ENCODE measurements at regions not wholly inside any gene's neighbourhood (a gene's known extent, or its start where the extent isn't known, plus 50 kb on each side); places are given as distances from the start of the nearest gene placed in this dataset.
A peak's percentile ranks its signal among the peaks of the same experiment; 100 is the strongest.
"Not testable (repeated sequence)": the region's sequence is repeated elsewhere in the genome, so short reads cannot be mapped to it uniquely, and the experiment has no call there.

DNA sequence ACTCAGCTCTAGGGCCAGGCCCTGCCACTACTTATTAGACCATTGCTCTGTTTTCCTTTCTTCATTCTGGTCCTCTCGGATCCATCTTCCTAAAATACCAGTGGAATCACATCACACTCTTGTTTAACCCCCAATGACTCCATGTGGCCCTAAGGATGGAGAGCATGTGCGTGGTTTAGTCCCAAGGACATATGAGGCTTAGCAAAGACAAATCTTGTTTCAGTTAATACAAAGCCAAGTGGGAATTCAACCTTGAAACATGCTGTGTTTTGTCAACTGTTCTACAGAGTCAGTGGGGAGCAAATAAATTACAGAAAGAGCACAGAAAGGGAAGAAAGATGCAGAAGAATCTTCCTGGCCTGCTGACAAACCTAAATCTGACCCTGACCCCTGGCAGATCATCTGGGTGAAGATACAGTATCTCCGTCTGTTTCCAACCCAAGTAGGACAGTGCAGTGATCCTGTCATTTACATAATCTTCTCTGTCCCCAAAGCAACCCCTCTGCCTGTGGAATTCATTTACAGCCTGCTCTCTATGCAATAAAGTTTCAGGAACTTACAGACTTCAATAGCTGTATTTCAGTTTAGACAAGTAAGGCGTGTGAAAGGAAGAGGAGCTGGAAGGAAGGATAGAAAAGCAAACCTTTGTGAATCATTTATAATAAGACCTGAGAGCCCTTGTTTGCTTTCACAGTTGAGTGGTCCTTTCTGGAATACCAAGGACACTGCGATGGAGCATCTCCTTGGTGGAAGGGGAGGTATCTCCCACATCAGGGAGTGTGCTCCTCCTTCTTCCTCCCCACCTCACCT lies 144.0 kb downstream of the THBS2 start:
- no peaks in the 10 kb centered on the region for H3K9me3 Mint-ChIP-seq
- ATAC-seq (replicated peaks) (no peak), DNase-seq (no peak)
- H3K27me3 Mint-ChIP-seq: peaks cover 0 to 20% of the 10 kb centered on the region in 2 donors
- H3K4me1 Mint-ChIP-seq (ENCODE audit: low read depth in 2 of 2): peaks cover 0 to 4% of the 10 kb centered on the region in 2 donors
- H3K4me3 Mint-ChIP-seq: no peak overlapping the region
- H3K27ac Mint-ChIP-seq: no peak overlapping the region
- H3K36me3 Mint-ChIP-seq (ENCODE audit: insufficient read depth): no peaks in the 10 kb centered on the region

GRCh38 chr6:169108753-169109152 lies 144.9 kb downstream of the THBS2 start:
- no peak for DNase-seq
- Mint-ChIP-seq H3K36me3 (ENCODE audit: insufficient read depth) (no peaks in the 10 kb centered on the region), H3K4me3 (no peak overlapping the region), H3K9me3 (no peaks in the 10 kb centered on the region), H3K4me1 (ENCODE audit: low read depth in 2 of 2) (peaks cover 0 to 4% of the 10 kb centered on the region in 2 donors), H3K27ac (no peak overlapping the region), H3K27me3 (peaks cover 0 to 20% of the 10 kb centered on the region in 2 donors)
- ATAC-seq (replicated peaks): no peak

- no peak for DNase-seq
- Mint-ChIP-seq H3K4me1 (ENCODE audit: low read depth in 2 of 2) (no peaks in the 10 kb centered on the region), H3K9me3 (no peaks in the 10 kb centered on the region), H3K36me3 (ENCODE audit: insufficient read depth) (no peaks in the 10 kb centered on the region), H3K27ac (no peak overlapping the region), H3K27me3 (peaks cover 0 to 13% of the 10 kb centered on the region in 2 donors), H3K4me3 (no peak overlapping the region)
- no peak for ATAC-seq (replicated peaks)
Observed at GRCh38 chr6:169106176-169106575, 147.5 kb downstream of the THBS2 start.

- Mint-ChIP-seq H3K4me1 (ENCODE audit: low read depth in 2 of 2) (no peaks in the 10 kb centered on the region), H3K9me3 (no peaks in the 10 kb centered on the region), H3K36me3 (ENCODE audit: insufficient read depth) (peaks cover 6% of the 10 kb centered on the region), H3K4me3 (no peak overlapping the region), H3K27me3 (peaks cover 18 to 41% of the 10 kb centered on the region in 2 donors), H3K27ac (no peak overlapping the region)
- ATAC-seq (replicated peaks) (no peak), DNase-seq (no peak)
Observed at GRCh38 chr6:169101981-169102380, 151.7 kb downstream of the THBS2 start.

- H3K4me1 Mint-ChIP-seq (ENCODE audit: low read depth in 2 of 2): no peaks in the 10 kb centered on the region
- no peaks in the 10 kb centered on the region for H3K9me3 Mint-ChIP-seq
- ATAC-seq (replicated peaks) (no peak), DNase-seq (no peak)
- H3K27ac Mint-ChIP-seq: no peak overlapping the region
- peaks cover 18 to 42% of the 10 kb centered on the region in 2 donors for H3K27me3 Mint-ChIP-seq
- H3K4me3 Mint-ChIP-seq: no peak overlapping the region
- H3K36me3 Mint-ChIP-seq (ENCODE audit: insufficient read depth): peaks cover 6% of the 10 kb centered on the region
Observed at GRCh38 chr6:169101036-169101805, 152.4 kb downstream of the THBS2 start.

DNA sequence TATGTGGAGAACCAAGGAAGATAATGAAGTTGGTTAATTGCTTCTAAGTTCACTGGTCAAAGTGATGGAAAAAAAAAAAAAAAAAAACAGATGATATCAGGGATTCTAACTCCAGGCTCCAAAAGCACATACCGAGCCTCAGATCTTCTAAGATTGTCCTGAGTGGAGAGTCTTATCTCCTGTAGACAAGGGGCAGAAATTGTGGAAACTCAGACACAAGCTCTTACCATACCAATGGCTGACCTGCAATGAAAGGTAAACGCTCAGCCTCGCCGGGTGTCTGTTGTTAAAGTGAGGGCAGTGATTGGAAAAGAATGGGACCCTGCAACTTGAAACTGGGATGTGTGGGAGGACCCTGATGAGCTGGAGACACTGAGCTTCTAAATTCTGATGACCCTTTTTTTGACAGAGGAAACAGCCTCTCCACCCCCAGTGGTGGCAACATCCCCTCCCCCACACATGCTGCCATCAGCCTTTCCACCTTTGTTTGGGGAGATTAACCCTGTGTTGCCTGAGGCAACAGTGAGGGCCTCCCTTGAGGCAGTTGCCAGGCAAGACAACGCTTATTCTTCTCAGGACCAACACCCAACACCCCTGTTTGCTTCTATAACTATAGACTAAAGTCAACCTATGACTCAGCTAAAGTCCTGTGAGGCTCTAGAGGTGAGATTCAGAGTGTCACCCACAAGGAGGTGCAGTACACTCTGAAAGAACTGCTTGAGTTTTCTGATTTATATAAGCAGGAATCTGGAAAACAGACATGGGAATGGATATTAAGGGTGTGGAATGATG lies 154.0 kb downstream of the THBS2 start:
- Mint-ChIP-seq H3K4me3 (no peak overlapping the region), H3K4me1 (ENCODE audit: low read depth in 2 of 2) (no peaks in the 10 kb centered on the region), H3K27ac (no peak overlapping the region), H3K36me3 (ENCODE audit: insufficient read depth) (peaks cover 6% of the 10 kb centered on the region), H3K27me3 (peaks cover 30 to 56% of the 10 kb centered on the region in 2 donors), H3K9me3 (no peaks in the 10 kb centered on the region)
- DNase-seq: no peak
- ATAC-seq (replicated peaks): no peak

DNA sequence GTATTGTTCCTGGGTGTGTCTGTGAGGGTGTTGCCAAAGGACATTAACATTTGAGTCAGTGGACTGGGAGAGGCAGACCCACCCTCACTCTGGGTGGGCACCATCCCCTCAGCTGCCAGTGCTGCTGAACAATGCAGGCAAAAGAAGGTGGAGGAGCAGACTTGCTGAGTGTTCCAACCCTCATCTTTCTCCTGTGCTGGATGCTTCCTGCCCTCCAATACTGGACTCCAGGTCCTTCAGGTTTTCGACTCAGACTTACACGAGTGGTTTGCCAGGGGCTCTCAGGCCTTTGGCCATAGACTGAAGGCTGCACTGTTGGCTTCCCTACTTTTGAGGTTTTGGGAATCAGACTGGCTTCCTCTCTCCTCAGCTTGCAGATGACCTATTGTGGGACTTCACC lies 155.0 kb downstream of the THBS2 start:
- not testable (repeated sequence) for ATAC-seq (replicated peaks); H3K36me3 Mint-ChIP-seq (ENCODE audit: insufficient read depth); H3K9me3 Mint-ChIP-seq; DNase-seq; H3K27ac Mint-ChIP-seq; H3K4me3 Mint-ChIP-seq; H3K4me1 Mint-ChIP-seq (ENCODE audit: low read depth in 2 of 2)
- H3K27me3 Mint-ChIP-seq: peaks cover 39 to 66% of the 10 kb centered on the region in 2 donors

DNA sequence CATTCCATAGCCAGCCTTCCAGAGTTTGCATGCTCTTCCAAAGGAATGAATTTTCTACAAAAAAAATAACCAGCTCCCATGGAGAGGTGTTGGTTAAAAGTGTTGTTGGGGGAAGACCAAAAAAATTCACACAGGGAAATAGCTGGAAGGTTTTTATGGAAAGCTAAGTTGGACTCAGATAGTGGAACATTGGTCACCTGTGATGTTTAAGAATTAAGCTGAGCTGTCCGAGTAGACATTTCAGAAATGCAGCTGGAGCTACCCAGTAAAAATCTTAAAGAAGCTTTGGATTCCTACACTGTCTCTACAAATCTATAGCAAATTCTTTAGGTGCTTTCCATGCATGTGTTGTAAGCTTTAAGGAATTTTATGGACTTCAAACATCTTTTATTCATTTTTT lies 155.5 kb downstream of the THBS2 start:
- no peaks in the 10 kb centered on the region for H3K9me3 Mint-ChIP-seq
- H3K27me3 Mint-ChIP-seq: peaks cover 42 to 69% of the 10 kb centered on the region in 2 donors
- H3K4me1 Mint-ChIP-seq (ENCODE audit: low read depth in 2 of 2): no peaks in the 10 kb centered on the region
- DNase-seq: no peak
- H3K4me3 Mint-ChIP-seq: no peak overlapping the region
- peaks cover 6% of the 10 kb centered on the region for H3K36me3 Mint-ChIP-seq (ENCODE audit: insufficient read depth)
- no peak overlapping the region for H3K27ac Mint-ChIP-seq
- ATAC-seq (replicated peaks): no peak

DNA sequence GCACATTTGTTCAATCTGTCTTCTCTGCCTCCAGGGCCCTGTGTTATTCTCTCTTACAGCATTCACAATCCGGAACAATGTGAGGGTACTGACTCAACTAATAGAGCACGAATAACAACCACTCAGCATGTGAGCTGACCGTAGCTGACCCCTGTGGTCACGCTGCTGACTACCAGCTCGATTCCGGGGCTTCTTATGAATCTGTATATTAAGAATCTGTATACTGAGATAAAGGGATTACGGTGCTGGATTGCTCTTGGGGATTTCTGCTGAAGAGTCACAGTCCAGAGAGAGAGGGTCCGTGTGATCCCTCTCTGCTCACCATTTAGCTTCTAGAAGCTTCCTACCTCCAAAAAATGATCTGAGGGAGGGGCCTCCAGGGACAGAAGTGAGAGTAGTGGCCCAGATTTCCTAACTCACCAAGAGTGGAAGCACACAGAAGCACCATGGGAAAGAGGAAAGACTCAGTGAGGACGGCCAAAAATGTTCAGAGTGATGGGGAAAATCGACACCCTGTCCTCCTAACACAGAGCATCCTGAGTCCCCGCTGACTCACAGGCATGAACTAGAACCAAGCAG lies 156.2 kb downstream of the THBS2 start:
- peaks cover 42 to 69% of the 10 kb centered on the region in 2 donors for H3K27me3 Mint-ChIP-seq
- no peak for ATAC-seq (replicated peaks)
- DNase-seq: no peak

GRCh38 chr6:169096388-169096787 lies 157.3 kb downstream of the THBS2 start:
- Mint-ChIP-seq H3K27ac (no peak overlapping the region), H3K27me3 (peaks cover 42 to 61% of the 10 kb centered on the region in 2 donors), H3K4me3 (no peak overlapping the region), H3K9me3 (peaks cover 0 to 3% of the 10 kb centered on the region in 2 donors), H3K36me3 (ENCODE audit: insufficient read depth) (peaks cover 6% of the 10 kb centered on the region), H3K4me1 (ENCODE audit: low read depth in 2 of 2) (no peaks in the 10 kb centered on the region)
- no peak for ATAC-seq (replicated peaks)
- DNase-seq: no peak

More for the DNA sequence above, 156.2 kb downstream of the THBS2 start:
- Mint-ChIP-seq H3K4me1 (ENCODE audit: low read depth in 2 of 2) (no peaks in the 10 kb centered on the region), H3K36me3 (ENCODE audit: insufficient read depth) (peaks cover 6% of the 10 kb centered on the region), H3K27ac (no peak overlapping the region), H3K4me3 (no peak overlapping the region), H3K9me3 (no peaks in the 10 kb centered on the region)

DNA sequence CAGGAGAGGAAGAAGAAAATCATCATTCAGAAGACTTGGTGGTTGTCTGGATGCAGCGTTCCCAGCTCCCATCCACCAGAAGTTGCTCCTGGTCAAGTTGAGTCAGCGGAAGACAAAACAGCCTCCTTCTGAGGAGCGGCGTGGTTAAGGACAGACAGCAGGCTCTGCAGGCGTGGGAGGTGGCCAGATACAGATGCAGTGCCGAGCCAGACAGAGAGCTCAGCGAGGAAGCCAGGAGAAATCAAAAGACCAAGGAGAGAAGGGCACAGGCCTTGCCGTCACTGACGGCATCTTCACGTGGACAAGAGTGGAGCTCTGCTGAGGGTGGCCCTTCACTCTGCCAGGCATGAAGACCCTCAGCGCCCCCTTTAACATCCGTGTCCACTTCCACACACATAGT lies 158.5 kb downstream of the THBS2 start:
- no peak overlapping the region for H3K4me3 Mint-ChIP-seq
- H3K36me3 Mint-ChIP-seq (ENCODE audit: insufficient read depth): peaks cover 5% of the 10 kb centered on the region
- H3K9me3 Mint-ChIP-seq: peaks cover 4 to 10% of the 10 kb centered on the region in 2 donors
- DNase-seq (no peak), ATAC-seq (replicated peaks) (no peak)
- H3K27ac Mint-ChIP-seq: no peak overlapping the region
- no peaks in the 10 kb centered on the region for H3K4me1 Mint-ChIP-seq (ENCODE audit: low read depth in 2 of 2)
- peaks cover 41 to 55% of the 10 kb centered on the region in 2 donors for H3K27me3 Mint-ChIP-seq

DNA sequence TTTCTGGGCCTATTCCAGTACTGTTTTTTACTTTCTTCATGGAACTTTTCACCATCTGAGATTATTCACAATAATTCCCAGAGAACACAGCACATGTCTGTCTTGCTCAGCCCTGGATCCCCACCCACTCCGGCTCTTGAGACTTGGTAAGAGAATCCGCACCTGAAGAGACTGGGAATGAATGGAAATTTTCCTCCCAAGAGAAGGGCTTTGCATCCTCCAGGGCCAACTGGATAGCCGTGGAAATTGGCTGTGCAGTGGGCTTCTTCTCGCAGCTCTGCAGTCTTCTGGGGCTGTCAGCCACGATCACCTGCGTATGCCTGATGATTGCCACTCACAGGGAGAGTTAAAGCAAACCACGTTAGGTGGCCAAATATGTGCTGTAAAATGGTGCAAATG lies 159.1 kb downstream of the THBS2 start:
- peak overlapping the region in 1 of 2 donors; percentile 61 for H3K27ac Mint-ChIP-seq
- no peak for ATAC-seq (replicated peaks)

More for the DNA sequence above, 159.1 kb downstream of the THBS2 start:
- H3K9me3 Mint-ChIP-seq: peaks cover 7 to 16% of the 10 kb centered on the region in 2 donors
- H3K4me3 Mint-ChIP-seq: no peak overlapping the region
- no peaks in the 10 kb centered on the region for H3K36me3 Mint-ChIP-seq (ENCODE audit: insufficient read depth)
- H3K4me1 Mint-ChIP-seq (ENCODE audit: low read depth in 2 of 2): no peaks in the 10 kb centered on the region
- H3K27me3 Mint-ChIP-seq: peaks cover 35 to 49% of the 10 kb centered on the region in 2 donors
- no peak for DNase-seq

Measured in effector memory CD8-positive, alpha-beta T cell (primary cell).